DMS153 (cell line): ENCODE measurements at regions not wholly inside any gene's neighbourhood (a gene's known extent, or its start where the extent isn't known, plus 50 kb on each side); places are given as distances from the start of the nearest gene placed in this dataset.

ENCODE experiments used
- DNase-seq: peaks from one replicate; lab custom pipeline; 2025; lab: John Stamatoyannopoulos, UW

GRCh38 chr2:223701761-223702160, 99.6 kb upstream of the SCG2 start:
- no peak for DNase-seq

GRCh38 chr2:223700221-223700620, 98.1 kb upstream of the SCG2 start:
- no peak for DNase-seq

GRCh38 chr2:223697892-223698645, 95.9 kb upstream of the SCG2 start:
- DNase-seq, result no peak

- no peak for DNase-seq
Observed at GRCh38 chr2:223697316-223697891, 95.2 kb upstream of the SCG2 start.

- DNase-seq, result peak; percentile 81
Observed at GRCh38 chr2:223696719-223697118, 94.6 kb upstream of the SCG2 start.

GRCh38 chr2:223692191-223692947, 90.2 kb upstream of the SCG2 start:
- no peak for DNase-seq

- DNase-seq, result no peak
Observed at GRCh38 chr2:223688094-223688835, 86.1 kb upstream of the SCG2 start.

- DNase-seq, result no peak
Observed at GRCh38 chr2:223681125-223681524, 79.0 kb upstream of the SCG2 start.

GRCh38 chr2:223674998-223675609, 72.9 kb upstream of the SCG2 start:
- no peak for DNase-seq

- DNase-seq, result no peak
Observed at GRCh38 chr2:223669453-223670225, 67.5 kb upstream of the SCG2 start.

GRCh38 chr2:223668302-223668998, 66.3 kb upstream of the SCG2 start:
- DNase-seq, result no peak

- no peak for DNase-seq
Observed at GRCh38 chr2:223654384-223654915, 52.3 kb upstream of the SCG2 start.

- DNase-seq, result no peak
Observed at GRCh38 chr2:223652902-223653301, 50.7 kb upstream of the SCG2 start.

GRCh38 chr2:223652122-223652521, 50.0 kb upstream of the SCG2 start:
- no peak for DNase-seq
